HUDEP-2 (cell line): ENCODE measurements at regions not wholly inside any gene's neighbourhood (a gene's known extent, or its start where the extent isn't known, plus 50 kb on each side); places are given as distances from the start of the nearest gene placed in this dataset.
A peak's percentile ranks its signal among the peaks of the same experiment; 100 is the strongest.

ENCODE experiments used
- DNase-seq, 76 experiments: peaks; one replicate each; lab custom pipeline; 2025; ENCODE audit not compliant: unreplicated experiment in 76 of 76; lab: John Stamatoyannopoulos, UW

DNA sequence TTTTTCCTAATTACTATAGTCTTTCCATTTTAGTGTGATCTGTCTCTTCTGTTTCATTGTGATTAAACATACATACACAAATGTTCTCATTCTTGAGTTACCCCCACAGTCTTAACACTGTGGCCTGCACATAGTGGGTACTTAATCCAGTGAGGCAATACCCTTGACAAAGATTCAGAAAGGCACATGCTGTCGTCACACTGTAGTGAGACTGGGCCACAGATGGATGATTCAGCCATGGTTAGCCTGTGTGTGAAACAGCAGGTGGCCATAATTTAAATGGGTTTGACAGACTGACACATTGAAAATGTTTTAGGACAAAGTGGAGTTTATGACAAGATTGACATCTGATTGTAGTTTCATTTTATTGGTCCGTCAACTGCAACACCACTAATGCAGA lies 313.1 kb downstream of the C11orf87 start:
- no peak for DNase-seq

DNA sequence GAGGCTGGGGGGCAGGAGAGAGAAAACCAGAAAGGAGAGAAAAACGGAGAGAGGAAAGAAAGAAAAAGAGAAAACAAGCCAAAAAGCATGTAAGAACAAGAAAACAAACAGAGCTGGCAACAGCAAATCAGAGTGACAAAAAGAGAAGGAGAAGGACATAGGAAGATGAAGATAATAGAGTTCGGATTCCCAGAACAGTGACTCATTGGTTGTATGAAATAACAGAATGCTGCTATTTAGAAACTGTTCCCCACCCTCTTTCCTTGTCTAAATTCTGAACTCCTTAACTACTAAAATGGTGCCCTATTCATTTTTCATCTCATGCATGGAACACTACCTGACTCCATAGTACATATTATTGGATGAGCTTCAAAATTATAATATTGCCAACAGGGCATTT lies 317.4 kb downstream of the C11orf87 start:
- DNase-seq, result no peak

GRCh38 chr11:109745996-109746625 lies 324.1 kb downstream of the C11orf87 start:
- DNase-seq, result no peak

DNA sequence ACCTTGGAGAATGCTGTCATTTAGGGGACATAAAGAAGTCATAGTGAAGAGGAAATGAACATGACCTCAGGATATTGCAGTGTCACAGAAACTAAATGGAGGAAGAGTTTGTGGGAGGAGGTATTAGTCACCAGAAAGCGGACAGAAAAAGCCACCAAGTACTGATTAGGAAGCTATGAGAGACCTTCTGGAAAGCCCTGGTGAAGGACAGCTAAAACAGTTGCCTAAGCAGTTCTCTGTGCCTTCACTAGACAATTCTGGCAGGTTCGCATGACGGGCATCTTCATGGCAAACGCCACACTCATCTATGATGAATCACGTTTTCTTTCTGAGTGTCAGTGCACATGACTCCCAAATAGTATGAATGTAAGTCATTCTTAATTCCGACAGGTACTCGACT lies 325.8 kb downstream of the C11orf87 start:
- DNase-seq, result peak in 10 of 76 experiments; percentile 0 to 41 (median 8)

DNA sequence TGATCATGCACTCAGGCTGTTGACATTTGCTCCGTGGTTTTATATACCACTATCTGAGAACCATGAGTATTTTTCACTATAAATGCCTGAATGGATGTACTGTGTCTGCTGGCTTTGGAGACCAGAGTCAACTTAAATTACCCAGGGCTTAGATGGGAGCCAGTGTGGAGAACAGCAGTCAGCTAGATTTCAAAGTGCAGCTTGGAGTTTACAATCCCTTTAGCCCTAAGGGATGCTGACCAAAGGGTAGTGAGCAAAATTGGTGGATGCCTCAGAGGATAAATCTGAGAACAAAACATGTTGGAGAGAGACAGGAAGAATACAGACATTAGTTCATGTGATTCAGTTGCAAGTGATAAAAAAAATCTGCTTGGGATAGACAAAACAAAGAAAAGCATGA lies 327.5 kb downstream of the C11orf87 start:
- DNase-seq, result no peak

GRCh38 chr11:109750964-109751363 lies 329.0 kb downstream of the C11orf87 start:
- DNase-seq, result no peak

DNA sequence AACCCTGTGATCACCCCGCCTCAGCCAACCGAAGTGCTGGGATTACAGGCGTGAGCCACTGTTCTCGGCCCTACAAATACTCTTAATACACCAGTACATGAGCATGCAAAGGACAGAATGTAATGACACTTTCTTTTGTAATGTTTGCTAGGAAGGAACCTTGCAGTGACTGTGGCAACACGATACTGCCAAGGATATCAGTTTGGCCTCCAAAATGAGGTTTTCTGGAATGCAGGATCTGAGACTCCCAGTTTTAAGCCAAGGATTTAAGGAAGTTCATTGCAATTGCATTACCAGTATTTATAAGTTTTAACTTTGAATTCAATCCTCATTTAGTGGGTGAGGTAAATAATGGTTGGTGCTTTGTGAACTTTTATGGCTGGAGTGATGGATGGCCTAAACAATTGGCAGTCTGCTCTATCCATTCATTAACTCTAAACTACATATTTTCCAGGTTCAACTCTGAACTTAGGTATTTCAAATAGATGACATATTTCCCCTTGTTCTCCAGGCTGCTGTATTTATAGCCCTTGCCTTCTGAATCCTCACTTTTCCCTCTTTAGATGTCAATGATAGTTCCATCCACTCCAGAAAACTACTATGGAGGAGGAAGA lies 330.3 kb downstream of the C11orf87 start:
- DNase-seq, result no peak

GRCh38 chr11:109756521-109756920 lies 334.5 kb downstream of the C11orf87 start:
- no peak for DNase-seq

- no peak for DNase-seq
These were observed 335.0 kb downstream of the C11orf87 start for GRCh38 chr11:109756951-109757350.

DNA sequence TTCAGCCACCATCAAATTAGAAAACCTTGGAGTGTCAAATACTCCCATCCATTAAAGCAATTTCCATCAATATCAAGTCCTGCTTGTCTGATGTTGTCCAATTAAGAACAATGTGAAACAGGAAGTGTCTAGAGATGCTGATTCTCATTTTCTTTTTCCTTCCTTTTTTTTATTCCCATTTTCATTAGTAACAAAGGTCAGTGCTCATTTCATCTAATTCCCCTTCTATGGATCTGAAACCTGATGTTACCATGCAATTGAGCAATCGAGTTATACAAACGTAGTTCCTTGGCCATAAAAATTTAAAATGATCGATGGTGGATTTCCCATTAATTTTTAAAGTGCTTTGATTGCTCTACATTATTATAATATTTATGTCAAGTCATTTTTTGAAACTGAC lies 330.6 kb upstream of the ZC3H12C start:
- DNase-seq, result no peak

- no peak for DNase-seq
These were observed 327.4 kb upstream of the ZC3H12C start for GRCh38 chr11:109765709-109766311.

DNA sequence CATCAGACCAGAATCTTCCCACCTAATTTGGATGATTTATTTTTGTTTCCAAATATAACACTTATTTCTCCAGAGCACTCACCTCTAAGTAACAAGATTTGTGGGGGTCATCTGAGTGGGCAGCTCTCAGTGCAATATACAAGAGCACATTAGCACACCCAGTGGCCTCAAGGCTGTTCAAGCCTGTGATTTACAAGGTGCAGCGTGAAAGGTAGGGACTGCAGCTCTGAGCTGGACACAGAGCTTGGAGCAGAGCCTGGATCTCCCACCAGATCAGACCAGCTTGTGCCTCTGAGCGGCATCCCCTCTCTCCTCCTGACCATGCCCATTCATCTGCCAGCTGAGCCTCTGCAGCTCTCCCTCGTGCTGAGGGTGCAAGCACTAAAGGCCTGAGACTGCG lies 323.3 kb upstream of the ZC3H12C start:
- DNase-seq, result no peak

DNA sequence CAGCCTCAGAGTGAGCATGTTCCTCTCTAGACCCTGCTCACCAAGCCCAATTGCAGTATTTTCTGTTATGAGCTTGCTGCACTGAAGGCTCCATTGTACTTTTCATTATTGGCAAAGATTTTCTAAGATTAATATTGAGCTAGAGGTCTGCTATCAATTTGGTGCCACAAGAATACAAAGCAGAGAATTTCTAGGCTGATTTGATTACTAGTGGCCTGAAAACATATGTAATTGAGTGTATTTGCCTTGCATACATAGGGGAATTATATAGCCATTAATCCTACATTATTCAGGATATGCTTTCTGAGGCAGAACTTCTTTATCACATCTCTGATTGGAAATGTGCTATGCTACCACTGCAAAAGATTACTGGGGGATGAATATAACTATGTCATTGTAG lies 322.9 kb upstream of the ZC3H12C start:
- DNase-seq, result no peak

DNA sequence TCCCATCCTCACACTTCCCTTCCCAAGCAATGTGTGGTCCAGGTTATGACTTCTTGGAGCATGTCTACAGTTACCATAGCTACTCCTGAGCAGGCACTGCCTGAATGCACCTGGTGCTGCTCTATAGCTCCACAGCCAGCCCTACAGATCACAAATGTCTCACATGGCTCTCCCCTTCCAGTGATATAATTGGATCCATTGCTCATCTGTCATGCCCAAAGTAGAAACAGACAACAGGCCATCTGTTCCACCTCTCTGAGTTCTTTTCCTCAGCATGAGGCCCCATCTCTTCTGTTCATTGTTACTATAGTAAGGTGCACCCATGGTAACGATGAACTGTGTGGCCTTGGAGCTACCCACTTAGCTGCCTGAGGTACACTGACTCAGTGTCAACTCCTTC lies 320.3 kb upstream of the ZC3H12C start:
- no peak for DNase-seq

- no peak for DNase-seq
These were observed 317.5 kb upstream of the ZC3H12C start for GRCh38 chr11:109775686-109776085.

- DNase-seq, result no peak
These were observed 310.2 kb upstream of the ZC3H12C start for GRCh38 chr11:109783014-109783413.

DNA sequence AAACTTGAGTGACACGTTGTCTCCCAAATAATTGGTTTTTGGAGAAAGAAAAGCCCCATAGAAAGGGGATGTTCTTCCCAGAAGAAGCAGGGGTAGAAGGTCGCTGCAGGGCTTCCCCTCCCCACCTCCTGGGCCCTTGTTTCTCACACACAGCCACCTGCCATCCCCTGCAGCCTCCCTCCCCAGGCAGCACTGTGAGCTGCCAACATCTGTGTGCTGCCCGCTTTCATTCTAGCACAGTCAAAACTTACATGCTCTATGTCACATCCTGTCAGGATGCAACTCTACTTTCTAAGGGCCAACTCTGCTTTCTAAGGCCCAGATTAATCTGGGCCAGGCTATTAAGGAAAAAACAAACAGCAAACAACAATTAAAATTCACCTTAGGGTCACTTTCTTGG lies 309.4 kb upstream of the ZC3H12C start:
- no peak for DNase-seq

GRCh38 chr11:109784536-109784935 lies 308.7 kb upstream of the ZC3H12C start:
- no peak for DNase-seq

- DNase-seq, result no peak
These were observed 308.0 kb upstream of the ZC3H12C start for GRCh38 chr11:109785198-109785597.

GRCh38 chr11:109785714-109786113 lies 307.5 kb upstream of the ZC3H12C start:
- no peak for DNase-seq

DNA sequence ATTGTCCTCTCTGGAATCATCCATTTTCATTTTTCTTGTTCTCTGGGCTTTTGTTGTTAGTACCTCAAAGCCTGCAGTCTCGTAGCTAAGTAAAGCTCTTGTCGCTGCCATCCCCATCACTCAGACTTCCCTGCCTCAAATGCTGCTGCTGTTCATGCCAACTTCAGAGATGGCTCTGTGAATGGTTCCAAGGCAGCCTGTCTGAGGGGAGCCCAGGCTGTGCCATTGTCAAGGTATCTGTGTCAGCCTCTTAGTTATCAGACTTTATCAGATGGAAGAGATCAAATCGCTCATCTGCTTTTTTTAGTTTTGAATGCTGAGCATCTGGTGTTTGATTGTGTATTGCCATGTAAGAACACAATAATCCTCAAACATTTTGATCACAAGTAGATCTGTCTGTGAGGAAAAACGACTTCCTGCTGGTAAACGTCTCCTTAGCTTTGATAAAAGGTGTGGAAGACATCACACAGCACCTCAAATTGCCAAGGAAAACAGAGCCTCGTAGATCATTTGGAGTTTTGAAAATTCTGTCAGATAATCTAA lies 304.2 kb upstream of the ZC3H12C start:
- no peak for DNase-seq

- no peak for DNase-seq
These were observed 303.3 kb upstream of the ZC3H12C start for GRCh38 chr11:109789901-109790300.
